OCI-LY7 (cell line): ENCODE measurements at regions not wholly inside any gene's neighbourhood (a gene's known extent, or its start where the extent isn't known, plus 50 kb on each side); places are given as distances from the start of the nearest gene placed in this dataset.

ENCODE experiments used
- BruUV-seq: library from RNA; stranded (reverse); fragments of 400-500 nt; replicated peaks from 2 replicates; lab custom pipeline; 2021; lab: Mats Ljungman, UMichigan
- CTCF ChIA-PET: fragments of 300-600 bp; sonication (Branson Sonifier 250); formaldehyde crosslinking; loops from one replicate; lab custom pipeline; 2022; ENCODE audit warnings: antibody characterized with exemption; ENCODE audit not compliant: unreplicated experiment; lab: Charles Lee
- POLR2A ChIA-PET: fragments of 300-600 bp; sonication (Branson Sonifier 250); formaldehyde crosslinking; loops from one replicate; lab custom pipeline; 2022; ENCODE audit warnings: antibody characterized with exemption; lab: Charles Lee
- DNase-seq: peaks from one replicate; pipeline ENCODE4 v3.0.0-alpha.2; 2015; ENCODE audit warnings: low spot score
- H2AFZ ChIP-seq: fragments of 200-600 bp; sonication (generic), shearing (Covaris generic); 2 replicates; pipeline ENCODE4 v1.6.1; 2014; ENCODE audit warnings: mild to moderate bottlenecking, antibody characterized with exemption, low read length, moderate library complexity
- H3K27ac ChIP-seq: fragments of 200-600 bp; sonication (generic); 2 replicates; pipeline ENCODE4 v1.5.1; 2014; ENCODE audit warnings: mixed run types, low read depth, mild to moderate bottlenecking, moderate library complexity, low read length, inconsistent platforms; ENCODE audit not compliant: poor library complexity, severe bottlenecking
- H3K36me3 ChIP-seq: fragments of 200-600 bp; sonication (generic); 2 replicates; pipeline ENCODE4 v1.6.1; 2014; ENCODE audit warnings: mild to moderate bottlenecking, antibody characterized with exemption, low read length, moderate library complexity, mixed read lengths; ENCODE audit not compliant: insufficient read depth
- H3K4me1 ChIP-seq: fragments of 200-600 bp; sonication (generic); 2 replicates; pipeline ENCODE4 v1.5.1; 2014; ENCODE audit warnings: mild to moderate bottlenecking, low read length; ENCODE audit not compliant: insufficient read depth, poor library complexity, severe bottlenecking
- H3K4me2 ChIP-seq: fragments of 200-600 bp; sonication (generic); 2 replicates; pipeline ENCODE4 v1.6.1; 2014; ENCODE audit warnings: mild to moderate bottlenecking, low read length
- H3K4me3 ChIP-seq: fragments of 200-600 bp; sonication (generic); 2 replicates; pipeline ENCODE4 v1.5.1; 2014; ENCODE audit warnings: mild to moderate bottlenecking, low read depth, low read length; ENCODE audit not compliant: poor library complexity, severe bottlenecking
- H3K79me2 ChIP-seq: fragments of 200-600 bp; sonication (generic); 2 replicates; pipeline ENCODE4 v1.6.1; 2016; ENCODE audit warnings: low read depth, mild to moderate bottlenecking, low read length, moderate library complexity, mixed read lengths; ENCODE audit not compliant: insufficient read depth
- H3K9me2 ChIP-seq: fragments of 200-600 bp; sonication (generic); 2 replicates; pipeline ENCODE4 v1.6.1; 2016; ENCODE audit warnings: mild to moderate bottlenecking, low read length, mixed read lengths; ENCODE audit not compliant: insufficient read depth
- H3K9me3 ChIP-seq: fragments of 200-600 bp; sonication (generic); 2 replicates; pipeline ENCODE4 v1.6.1; 2014; ENCODE audit warnings: mild to moderate bottlenecking, mixed run types, low read length, mixed read lengths
- H4K20me1 ChIP-seq: fragments of 200-600 bp; sonication (generic); 2 replicates; pipeline ENCODE4 v1.6.1; 2014; ENCODE audit warnings: mild to moderate bottlenecking, antibody characterized with exemption, low read length, moderate library complexity, mixed read lengths; ENCODE audit not compliant: insufficient read depth
- CTCF ChIP-seq: fragments of 200-600 bp; sonication (generic); conservative IDR thresholded peaks from 2 replicates; pipeline ENCODE4 v1.5.1; 2014; ENCODE audit warnings: mild to moderate bottlenecking, antibody characterized with exemption, low read length, moderate library complexity, mixed read lengths
- EZH2phosphoT487 ChIP-seq: fragments of 200-600 bp; sonication (generic); IDR thresholded peaks from 2 replicates; pipeline ENCODE4 v1.6.1; 2018; ENCODE audit warnings: low read depth, borderline replicate concordance, mild to moderate bottlenecking, mixed run types, antibody characterized with exemption, low read length, moderate library complexity, mixed read lengths
- intact Hi-C: fragments of 100-400 bp; cut with micrococcal nuclease; formaldehyde crosslinking; loops from one replicate; pipeline ENCODE4 v1.10.0; 2022; ENCODE audit not compliant: unreplicated experiment

GRCh38 chr15:95409626-95410310 lies 920.7 kb upstream of the NR2F2 start:
- no peak overlapping the region for H2AFZ ChIP-seq
- DNase-seq = no peak
- H3K4me1 ChIP-seq = no peaks in the 10 kb centered on the region
- intact Hi-C loops = no loop called here
- H3K79me2 ChIP-seq = no peaks in the 10 kb centered on the region
- no peaks in the 10 kb centered on the region for H3K36me3 ChIP-seq
- no peak overlapping the region for H3K4me2 ChIP-seq
- TF ChIP-seq EZH2phosphoT487 (no peak), CTCF (no peak)
- H4K20me1 ChIP-seq = no peaks in the 10 kb centered on the region
- H3K9me2 ChIP-seq = no peaks in the 10 kb centered on the region
- H3K9me3 ChIP-seq = no peaks in the 10 kb centered on the region
- H3K4me3 ChIP-seq = no peak overlapping the region
- no TSS peak for BruUV-seq
- CTCF ChIA-PET = no interaction called here
- H3K27ac ChIP-seq = no peak overlapping the region
- POLR2A ChIA-PET = interaction anchor here (0.7 kb wide), 2 partner anchors 30 to 45 kb away, joined by 3 read pairs; no protein-coding TSS in a partner anchor

- intact Hi-C loops = no loop called here
- ChIA-PET CTCF (no interaction called here), POLR2A (no interaction called here)
- Histone ChIP-seq H3K4me1 (no peaks in the 10 kb centered on the region), H3K9me3 (no peaks in the 10 kb centered on the region), H3K9me2 (no peaks in the 10 kb centered on the region), H4K20me1 (no peaks in the 10 kb centered on the region), H3K79me2 (no peaks in the 10 kb centered on the region), H3K27ac (no peak overlapping the region), H3K36me3 (no peaks in the 10 kb centered on the region), H3K4me2 (no peak overlapping the region), H3K4me3 (no peak overlapping the region), H2AFZ (no peak overlapping the region)
- no peak for DNase-seq
- BruUV-seq = no TSS peak
- TF ChIP-seq EZH2phosphoT487 (no peak), CTCF (no peak)
Observed at GRCh38 chr15:95410757-95411156, 919.7 kb upstream of the NR2F2 start.

GRCh38 chr15:95416576-95416975 lies 913.9 kb upstream of the NR2F2 start:
- no peak overlapping the region for H3K4me2 ChIP-seq
- H2AFZ ChIP-seq = no peak overlapping the region
- H3K27ac ChIP-seq = no peak overlapping the region
- TF ChIP-seq EZH2phosphoT487 (no peak), CTCF (no peak)
- POLR2A ChIA-PET = interaction anchor here (1.5 kb wide), 1 partner anchor 9 kb away, joined by 3 read pairs; no protein-coding TSS in a partner anchor
- no peaks in the 10 kb centered on the region for H3K9me3 ChIP-seq
- no peak overlapping the region for H3K4me3 ChIP-seq
- H3K4me1 ChIP-seq = no peaks in the 10 kb centered on the region
- no peak for DNase-seq
- no peaks in the 10 kb centered on the region for H3K9me2 ChIP-seq
- no peaks in the 10 kb centered on the region for H3K79me2 ChIP-seq
- intact Hi-C loops = no loop called here
- no TSS peak for BruUV-seq
- no peaks in the 10 kb centered on the region for H4K20me1 ChIP-seq
- no peaks in the 10 kb centered on the region for H3K36me3 ChIP-seq
- CTCF ChIA-PET = no interaction called here
